Dendritic cell treated with granulocyte-macrophage colony-stimulating factor and Interleukin-4, amounts not matched to agents 40 ng/mL and 50 ng/mL, for 4 days (primary cell): ENCODE measurements at regions not wholly inside any gene's neighbourhood (a gene's known extent, or its start where the extent isn't known, plus 50 kb on each side); places are given as distances from the start of the nearest gene placed in this dataset.

Experiments
- H3K27ac Mint-ChIP-seq: one replicate; pipeline ENCODE4 v1.8.0; 2022; ENCODE audit warnings: mild to moderate bottlenecking, mixed read lengths
- H3K27me3 Mint-ChIP-seq: one replicate; pipeline ENCODE4 v1.8.0; 2022; ENCODE audit warnings: mild to moderate bottlenecking, mixed read lengths
- H3K36me3 Mint-ChIP-seq: one replicate; pipeline ENCODE4 v1.8.0; 2022; ENCODE audit warnings: low read depth, mixed read lengths
- H3K4me1 Mint-ChIP-seq: one replicate; pipeline ENCODE4 v1.8.0; 2022; ENCODE audit warnings: low read depth, mixed read lengths
- H3K4me3 Mint-ChIP-seq: one replicate; pipeline ENCODE4 v1.8.0; 2022; ENCODE audit warnings: mild to moderate bottlenecking, moderate library complexity, mixed read lengths
- H3K9me3 Mint-ChIP-seq: one replicate; pipeline ENCODE4 v1.8.0; 2022; ENCODE audit warnings: mixed read lengths
- intact Hi-C: fragments of 100-400 bp; cut with micrococcal nuclease; formaldehyde crosslinking; loops from one replicate; pipeline ENCODE4 v1.15.0; 2022

GRCh38 chr13:26888632-26889031, 128.0 kb upstream of the GPR12 start:
- H3K9me3 Mint-ChIP-seq, result no peaks in the 10 kb centered on the region
- H3K4me3 Mint-ChIP-seq, result no peak overlapping the region
- H3K27ac Mint-ChIP-seq, result no peak overlapping the region
- intact Hi-C loops, result no loop called here
- no peaks in the 10 kb centered on the region for H3K4me1 Mint-ChIP-seq
- H3K36me3 Mint-ChIP-seq, result no peaks in the 10 kb centered on the region
- peaks cover 10% of the 10 kb centered on the region for H3K27me3 Mint-ChIP-seq

- no peaks in the 10 kb centered on the region for H3K36me3 Mint-ChIP-seq
- peaks cover 6% of the 10 kb centered on the region for H3K27me3 Mint-ChIP-seq
- no peaks in the 10 kb centered on the region for H3K9me3 Mint-ChIP-seq
- H3K4me3 Mint-ChIP-seq, result no peak overlapping the region
- intact Hi-C loops, result no loop called here
- no peaks in the 10 kb centered on the region for H3K4me1 Mint-ChIP-seq
- H3K27ac Mint-ChIP-seq, result no peak overlapping the region
Measured at GRCh38 chr13:26887594-26887993, 127.0 kb upstream of the GPR12 start.

- intact Hi-C loops, result no loop called here
- Mint-ChIP-seq H3K27me3 (peaks cover 2% of the 10 kb centered on the region), H3K36me3 (no peaks in the 10 kb centered on the region), H3K27ac (no peak overlapping the region), H3K4me1 (no peaks in the 10 kb centered on the region), H3K4me3 (no peak overlapping the region), H3K9me3 (no peaks in the 10 kb centered on the region)
Measured at GRCh38 chr13:26883613-26884257, 123.1 kb upstream of the GPR12 start.

- H3K4me3 Mint-ChIP-seq, result no peak overlapping the region
- no peak overlapping the region for H3K27ac Mint-ChIP-seq
- H3K9me3 Mint-ChIP-seq, result peaks cover 4% of the 10 kb centered on the region
- no peaks in the 10 kb centered on the region for H3K36me3 Mint-ChIP-seq
- H3K27me3 Mint-ChIP-seq, result no peaks in the 10 kb centered on the region
- intact Hi-C loops, result no loop called here
- no peaks in the 10 kb centered on the region for H3K4me1 Mint-ChIP-seq
Measured at GRCh38 chr13:26882731-26883130, 122.1 kb upstream of the GPR12 start.

GRCh38 chr13:26881154-26881553, 120.6 kb upstream of the GPR12 start:
- peaks cover 15% of the 10 kb centered on the region for H3K9me3 Mint-ChIP-seq
- H3K4me3 Mint-ChIP-seq, result no peak overlapping the region
- H3K27ac Mint-ChIP-seq, result no peak overlapping the region
- no peaks in the 10 kb centered on the region for H3K27me3 Mint-ChIP-seq
- intact Hi-C loops, result no loop called here
- no peaks in the 10 kb centered on the region for H3K4me1 Mint-ChIP-seq
- H3K36me3 Mint-ChIP-seq, result no peaks in the 10 kb centered on the region

GRCh38 chr13:26880735-26881134, 120.1 kb upstream of the GPR12 start:
- Mint-ChIP-seq H3K27ac (no peak overlapping the region), H3K4me3 (no peak overlapping the region), H3K36me3 (no peaks in the 10 kb centered on the region), H3K4me1 (no peaks in the 10 kb centered on the region), H3K9me3 (peaks cover 19% of the 10 kb centered on the region), H3K27me3 (no peaks in the 10 kb centered on the region)
- intact Hi-C loops, result no loop called here

- Mint-ChIP-seq H3K4me3 (no peak overlapping the region), H3K27me3 (no peaks in the 10 kb centered on the region), H3K36me3 (no peaks in the 10 kb centered on the region), H3K4me1 (no peaks in the 10 kb centered on the region), H3K9me3 (peaks cover 21% of the 10 kb centered on the region), H3K27ac (no peak overlapping the region)
- intact Hi-C loops, result no loop called here
Measured at GRCh38 chr13:26878438-26878837, 117.9 kb upstream of the GPR12 start.

- H3K9me3 Mint-ChIP-seq, result peaks cover 21% of the 10 kb centered on the region
- H3K4me3 Mint-ChIP-seq, result no peak overlapping the region
- H3K4me1 Mint-ChIP-seq, result no peaks in the 10 kb centered on the region
- H3K27ac Mint-ChIP-seq, result no peak overlapping the region
- H3K27me3 Mint-ChIP-seq, result peaks cover 4% of the 10 kb centered on the region
- intact Hi-C loops, result no loop called here
- H3K36me3 Mint-ChIP-seq, result no peaks in the 10 kb centered on the region
Measured at GRCh38 chr13:26873386-26873698, 112.8 kb upstream of the GPR12 start.

GRCh38 chr13:26872525-26873385, 112.2 kb upstream of the GPR12 start:
- peaks cover 17% of the 10 kb centered on the region for H3K9me3 Mint-ChIP-seq
- intact Hi-C loops, result no loop called here
- no peaks in the 10 kb centered on the region for H3K36me3 Mint-ChIP-seq
- H3K4me1 Mint-ChIP-seq, result no peaks in the 10 kb centered on the region
- H3K27ac Mint-ChIP-seq, result no peak overlapping the region
- peaks cover 4% of the 10 kb centered on the region for H3K27me3 Mint-ChIP-seq
- H3K4me3 Mint-ChIP-seq, result no peak overlapping the region

GRCh38 chr13:26867451-26868091, 107.0 kb upstream of the GPR12 start:
- Mint-ChIP-seq H3K4me1 (no peaks in the 10 kb centered on the region), H3K9me3 (no peaks in the 10 kb centered on the region), H3K36me3 (no peaks in the 10 kb centered on the region), H3K27me3 (no peaks in the 10 kb centered on the region), H3K4me3 (no peak overlapping the region), H3K27ac (no peak overlapping the region)
- intact Hi-C loops, result no loop called here

- no peak overlapping the region for H3K4me3 Mint-ChIP-seq
- H3K36me3 Mint-ChIP-seq, result no peaks in the 10 kb centered on the region
- no peaks in the 10 kb centered on the region for H3K4me1 Mint-ChIP-seq
- H3K27me3 Mint-ChIP-seq, result no peaks in the 10 kb centered on the region
- no peaks in the 10 kb centered on the region for H3K9me3 Mint-ChIP-seq
- intact Hi-C loops, result no loop called here
- H3K27ac Mint-ChIP-seq, result no peak overlapping the region
Measured at GRCh38 chr13:26864576-26864975, 104.0 kb upstream of the GPR12 start.

GRCh38 chr13:26861941-26862340, 101.4 kb upstream of the GPR12 start:
- no peaks in the 10 kb centered on the region for H3K9me3 Mint-ChIP-seq
- no peaks in the 10 kb centered on the region for H3K4me1 Mint-ChIP-seq
- no peaks in the 10 kb centered on the region for H3K36me3 Mint-ChIP-seq
- H3K27me3 Mint-ChIP-seq, result peaks cover 1% of the 10 kb centered on the region
- intact Hi-C loops, result no loop called here
- H3K27ac Mint-ChIP-seq, result no peak overlapping the region
- H3K4me3 Mint-ChIP-seq, result no peak overlapping the region

GRCh38 chr13:26855921-26856320, 95.3 kb upstream of the GPR12 start:
- H3K27me3 Mint-ChIP-seq, result peaks cover 9% of the 10 kb centered on the region

GRCh38 chr13:26855071-26855470, 94.5 kb upstream of the GPR12 start:
- no peak overlapping the region for H3K27ac Mint-ChIP-seq
- no peaks in the 10 kb centered on the region for H3K9me3 Mint-ChIP-seq
- H3K4me1 Mint-ChIP-seq, result no peaks in the 10 kb centered on the region
- intact Hi-C loops, result no loop called here
- H3K27me3 Mint-ChIP-seq, result peaks cover 9% of the 10 kb centered on the region
- H3K36me3 Mint-ChIP-seq, result no peaks in the 10 kb centered on the region
- H3K4me3 Mint-ChIP-seq, result no peak overlapping the region

More at GRCh38 chr13:26855921-26856320, 95.3 kb upstream of the GPR12 start:
- Mint-ChIP-seq H3K4me1 (no peaks in the 10 kb centered on the region), H3K9me3 (no peaks in the 10 kb centered on the region), H3K36me3 (no peaks in the 10 kb centered on the region), H3K27ac (no peak overlapping the region), H3K4me3 (no peak overlapping the region)
- intact Hi-C loops, result no loop called here
